HepG2 (cell line): ENCODE measurements at regions not wholly inside any gene's neighbourhood (a gene's known extent, or its start where the extent isn't known, plus 50 kb on each side); places are given as distances from the start of the nearest gene placed in this dataset.
A peak's percentile ranks its signal among the peaks of the same experiment; 100 is the strongest.

Experiments
- CBX2 ChIP-seq, 2 experiments: fragments of 200-600 bp in 1 of 2; sonication (generic); formaldehyde crosslinking in 1 of 2; IDR thresholded peaks; 2 replicates each; pipeline versions ENCODE4 v1.7.0 to v1.8.1; 2018 to 2022; ENCODE audit warnings: low read depth in 2 of 2, low read length in 1 of 2, mild to moderate bottlenecking in 1 of 2, missing genetic modification reagents in 1 of 2
- GLMP ChIP-seq: sonication (generic); formaldehyde crosslinking; IDR thresholded peaks from 2 replicates; pipeline ENCODE4 v1.9.0; 2021; ENCODE audit warnings: missing genetic modification reagents, mild to moderate bottlenecking, borderline replicate concordance
- HHEX ChIP-seq: IDR thresholded peaks from 2 replicates; pipeline ENCODE4 v1.6.1; 2016; ENCODE audit warnings: control low read depth
- HNRNPLL ChIP-seq: fragments of 200-400 bp; formaldehyde crosslinking; IDR thresholded peaks from 2 replicates; pipeline ENCODE4 v1.6.1; 2017; ENCODE audit warnings: mild to moderate bottlenecking, low read depth, low read length; ENCODE audit not compliant: poor library complexity, severe bottlenecking
- MEIS2 ChIP-seq: sonication (generic); formaldehyde crosslinking; IDR thresholded peaks from 2 replicates; pipeline ENCODE4 v1.9.0; 2021; ENCODE audit warnings: mild to moderate bottlenecking, missing genetic modification reagents
- MTA3 ChIP-seq: sonication (generic); formaldehyde crosslinking; IDR thresholded peaks from 2 replicates; pipeline ENCODE4 v1.4.0; 2020; ENCODE audit warnings: missing genetic modification reagents
- NFAT5 ChIP-seq: sonication (generic); formaldehyde crosslinking; IDR thresholded peaks from 2 replicates; pipeline ENCODE4 v1.4.0; 2020; ENCODE audit warnings: missing genetic modification reagents
- SIX4 ChIP-seq: sonication (generic); formaldehyde crosslinking; IDR thresholded peaks from 2 replicates; pipeline ENCODE4 v1.4.0; 2020; ENCODE audit warnings: missing genetic modification reagents
- SMAD9 ChIP-seq: sonication (generic); formaldehyde crosslinking; IDR thresholded peaks from 2 replicates; pipeline ENCODE4 v1.5.1; 2020; ENCODE audit warnings: mild to moderate bottlenecking, missing genetic modification reagents
- SP140L ChIP-seq: sonication (generic); formaldehyde crosslinking; IDR thresholded peaks from 2 replicates; pipeline ENCODE4 v1.4.0; 2020; ENCODE audit warnings: missing genetic modification reagents, borderline replicate concordance
- SUZ12 ChIP-seq: fragments of 150-350 bp; IDR thresholded peaks from 2 replicates; pipeline ENCODE4 v1.6.1; 2014; ENCODE audit warnings: low read depth, low read length
- TERF1 ChIP-seq: sonication (generic); formaldehyde crosslinking; IDR thresholded peaks from 2 replicates; pipeline ENCODE4 v1.8.0; 2022; ENCODE audit warnings: mild to moderate bottlenecking, missing genetic modification reagents, moderate library complexity
- TRAFD1 ChIP-seq: sonication (generic); formaldehyde crosslinking; IDR thresholded peaks from 2 replicates; pipeline ENCODE4 v1.5.1; 2020; ENCODE audit warnings: missing genetic modification reagents, mild to moderate bottlenecking, borderline replicate concordance
- ZEB1 ChIP-seq: IDR thresholded peaks from 2 replicates; pipeline ENCODE4 v1.6.1; 2012; ENCODE audit warnings: mild to moderate bottlenecking, low read depth, inconsistent platforms; ENCODE audit not compliant: insufficient replicate concordance
- ZFYVE20 ChIP-seq: sonication (generic); formaldehyde crosslinking; IDR thresholded peaks from 2 replicates; pipeline ENCODE4 v1.8.0; 2023; ENCODE audit warnings: low read depth, mild to moderate bottlenecking, moderate library complexity, missing genetic modification reagents, borderline replicate concordance
- ZNF224 ChIP-seq: sonication (generic); formaldehyde crosslinking; IDR thresholded peaks from 2 replicates; pipeline ENCODE4 v1.5.0; 2020; ENCODE audit warnings: mild to moderate bottlenecking, missing genetic modification reagents
- ZNF432 ChIP-seq: sonication (generic); formaldehyde crosslinking; IDR thresholded peaks from 2 replicates; pipeline ENCODE4 v1.5.0; 2020; ENCODE audit warnings: missing genetic modification reagents, mild to moderate bottlenecking, borderline replicate concordance
- ZNF460 ChIP-seq: sonication (generic); formaldehyde crosslinking; IDR thresholded peaks from 2 replicates; pipeline ENCODE4 v1.5.1; 2020; ENCODE audit warnings: missing genetic modification reagents, mild to moderate bottlenecking, borderline replicate concordance
- ZNF780A ChIP-seq: sonication (generic); formaldehyde crosslinking; IDR thresholded peaks from 2 replicates; pipeline ENCODE4 v1.8.0; 2022; ENCODE audit warnings: mild to moderate bottlenecking, missing genetic modification reagents, moderate library complexity
- ZNF792 ChIP-seq: IDR thresholded peaks from 2 replicates; pipeline ENCODE4 v1.6.1; 2016

GRCh38 chr10:78437998-78438906, 404.6 kb downstream of the RPS24 start (continued):
- TF ChIP-seq TRAFD1 (CRISPR knock-in tag) (no peak), NFAT5 (CRISPR knock-in tag) (no peak), ZNF460 (CRISPR knock-in tag) (no peak), MEIS2 (CRISPR knock-in tag) (no peak), SP140L (CRISPR knock-in tag) (no peak), SUZ12 (no peak), ZFYVE20 (CRISPR knock-in tag) (no peak), ZNF780A (CRISPR knock-in tag) (no peak), ZNF432 (CRISPR knock-in tag) (no peak), ZNF792 (CRISPR knock-in tag) (peak; percentile 35; the same call in 1 of the 2 replicates), SIX4 (CRISPR knock-in tag) (no peak), ZEB1 (peak; percentile 34), ZNF224 (CRISPR knock-in tag) (no peak; the same call in 1 of the 2 replicates), CBX2 (IDR thresholded peaks at IDR 0.05; ENCODE audit: low read depth, low read length) (no peak), CBX2 (CRISPR knock-in tag; IDR thresholded peaks at IDR 0.05; ENCODE audit: low read depth) (no peak), SMAD9 (CRISPR knock-in tag) (no peak), HHEX (CRISPR knock-in tag) (no peak), MTA3 (CRISPR knock-in tag) (no peak), HNRNPLL (no peak), GLMP (CRISPR knock-in tag) (no peak), TERF1 (CRISPR knock-in tag) (no peak)
